NCI-H524 treated with DMSO at 0.1 percent for 48 hours (cell line): ENCODE measurements at regions not wholly inside any gene's neighbourhood (a gene's known extent, or its start where the extent isn't known, plus 50 kb on each side); places are given as distances from the start of the nearest gene placed in this dataset.

Experiments
- DNase-seq: peaks from one replicate; lab custom pipeline; 2025; lab: John Stamatoyannopoulos, UW

DNA sequence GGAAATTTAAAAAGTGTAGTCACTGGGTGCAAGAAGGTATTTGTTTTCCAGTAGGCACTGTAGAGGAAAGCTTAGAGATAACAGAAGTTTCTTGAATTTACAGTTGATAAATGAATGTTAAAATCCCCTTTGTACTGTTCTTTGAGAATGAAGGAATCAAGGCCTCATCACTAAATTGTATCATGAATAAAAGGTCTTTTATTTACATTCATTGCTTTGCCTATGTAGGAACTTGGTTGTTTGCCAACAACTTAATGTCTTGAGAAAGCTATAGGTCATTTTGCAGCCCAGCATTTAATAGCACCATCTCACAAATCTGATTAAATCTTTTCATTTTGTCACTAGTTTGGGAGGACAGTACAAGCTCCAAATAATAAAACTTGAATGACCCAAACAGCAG is 213.9 kb upstream of the ITGA4 start:
- no peak for DNase-seq

- DNase-seq, result no peak
These were observed 206.5 kb upstream of the ITGA4 start for GRCh38 chr2:181250691-181251090.

GRCh38 chr2:181252262-181253148 is 204.7 kb upstream of the ITGA4 start:
- no peak for DNase-seq

DNA sequence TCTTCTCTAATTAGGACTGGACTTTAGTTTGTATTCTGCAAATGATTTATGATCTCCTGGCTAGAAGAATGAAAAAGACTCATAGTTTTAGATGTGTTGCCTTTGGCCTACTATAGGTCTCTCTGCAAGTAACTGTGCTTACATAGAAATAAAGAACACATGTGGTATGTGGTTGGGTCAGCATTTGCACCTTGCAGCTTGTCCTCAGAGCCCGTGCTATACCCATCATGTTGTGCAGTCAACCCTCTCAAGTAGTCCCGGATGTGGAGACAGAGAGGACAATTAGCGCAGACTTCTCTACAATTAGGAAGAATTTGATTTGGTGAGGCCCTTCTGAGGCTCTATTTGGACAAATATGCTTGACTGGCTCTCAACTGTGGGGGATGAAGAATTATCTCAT is 203.7 kb upstream of the ITGA4 start:
- DNase-seq, result no peak

- no peak for DNase-seq
These were observed 201.5 kb upstream of the ITGA4 start for GRCh38 chr2:181255651-181256050.

- peak; percentile 63 for DNase-seq
These were observed 198.5 kb upstream of the ITGA4 start for GRCh38 chr2:181258720-181259119.

GRCh38 chr2:181262782-181263181 is 194.4 kb upstream of the ITGA4 start:
- DNase-seq, result no peak

GRCh38 chr2:181264001-181264400 is 193.2 kb upstream of the ITGA4 start:
- no peak for DNase-seq

GRCh38 chr2:181264441-181264840 is 192.7 kb upstream of the ITGA4 start:
- DNase-seq, result no peak

- DNase-seq, result no peak
These were observed 190.6 kb upstream of the ITGA4 start for GRCh38 chr2:181266614-181267013.

DNA sequence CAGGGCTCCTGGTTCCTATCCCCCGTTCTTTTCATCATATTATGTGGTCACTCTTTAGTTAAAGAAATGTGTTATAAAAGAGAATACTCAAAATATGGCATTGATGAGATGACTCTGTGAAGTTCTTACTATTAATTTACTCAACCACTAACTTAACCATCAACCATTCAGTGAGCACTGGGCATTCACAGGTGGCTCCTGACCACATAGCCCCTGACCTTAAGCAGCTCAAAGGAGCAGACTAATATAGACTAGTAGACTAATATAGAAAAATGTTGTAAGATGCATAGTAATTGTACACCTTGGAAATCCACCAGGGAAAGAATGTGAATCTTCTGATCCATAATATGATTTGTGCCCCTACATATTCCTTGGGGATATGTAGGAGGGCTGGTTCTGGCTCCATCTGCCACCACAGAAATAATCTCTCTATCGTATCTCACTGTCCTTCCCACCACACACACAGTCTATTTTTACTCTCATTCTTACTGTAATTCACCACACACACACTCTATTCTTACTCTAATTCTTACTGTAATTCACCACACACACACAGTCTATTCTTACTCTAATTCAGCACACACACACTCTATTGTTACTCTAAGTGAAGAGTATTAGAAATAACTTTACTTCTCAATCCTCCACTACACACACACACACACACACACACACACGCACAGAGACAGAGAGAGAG is 188.9 kb upstream of the ITGA4 start:
- DNase-seq, result no peak

DNA sequence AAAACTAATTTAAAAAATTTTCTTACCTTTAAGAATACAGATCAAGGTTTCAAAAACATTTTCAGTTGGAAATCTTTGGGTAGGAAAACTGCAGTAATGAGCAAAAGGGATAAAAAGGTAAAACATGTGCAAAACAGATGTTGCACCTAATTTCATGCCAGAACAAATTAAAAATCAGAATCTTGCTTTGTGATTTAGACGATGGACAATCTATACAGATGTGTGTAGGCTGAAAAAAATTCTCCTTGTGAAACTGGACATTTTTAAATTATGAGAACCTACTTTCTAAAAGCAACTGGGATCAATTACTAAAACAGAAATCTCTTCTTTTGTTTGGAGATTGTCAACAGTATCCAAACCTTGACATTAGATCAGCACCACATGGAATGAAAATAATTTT is 183.2 kb upstream of the ITGA4 start:
- DNase-seq, result no peak

GRCh38 chr2:181275643-181276070 is 181.5 kb upstream of the ITGA4 start:
- no peak for DNase-seq

DNA sequence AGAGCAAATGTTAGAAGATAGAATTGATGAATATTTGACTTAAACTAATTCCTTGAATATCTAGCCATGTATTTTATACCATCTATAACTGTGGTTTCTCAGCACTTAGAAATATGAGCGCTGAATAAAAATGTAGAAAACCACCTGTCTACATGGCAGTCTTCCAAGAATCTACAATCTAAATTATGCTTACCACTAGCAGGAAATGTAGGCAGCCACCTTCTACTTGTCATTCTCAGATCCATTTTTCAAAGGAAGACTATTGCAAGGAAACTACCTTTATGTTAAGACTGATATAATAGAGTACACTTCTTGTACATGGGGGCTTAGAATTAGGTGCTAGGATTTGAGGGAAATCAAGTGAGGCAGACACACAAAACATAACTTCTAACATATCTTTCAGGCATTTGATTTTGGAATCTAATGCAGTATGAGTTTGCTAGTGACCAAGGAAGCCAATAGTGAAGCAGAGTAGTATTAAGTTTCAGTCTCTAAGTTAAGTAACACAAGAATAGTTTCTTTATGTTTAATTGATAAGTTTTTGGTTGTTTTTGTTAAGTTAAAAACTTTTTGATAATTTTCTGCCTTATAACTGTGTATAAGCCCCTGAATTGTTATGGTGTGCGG is 175.9 kb upstream of the ITGA4 start:
- peak; percentile 39 for DNase-seq

DNA sequence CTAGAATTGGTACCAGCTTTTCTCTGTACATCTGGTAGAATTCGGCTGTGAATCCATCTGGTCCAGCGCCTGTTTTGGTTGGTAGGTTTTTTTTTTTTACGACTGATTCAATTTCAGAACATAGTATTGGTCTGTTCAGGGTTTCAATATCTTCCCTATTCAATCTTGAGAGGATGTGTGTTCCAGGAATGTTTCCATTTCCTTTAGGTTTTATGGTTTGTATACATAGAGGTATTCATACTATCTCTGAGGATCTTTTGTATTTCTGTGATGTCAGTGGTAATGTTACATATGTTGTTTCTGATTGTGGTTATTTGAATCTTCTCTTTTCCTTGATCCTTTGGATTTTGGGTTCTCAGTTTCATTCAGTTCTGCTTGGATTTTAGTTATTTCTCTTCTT is 172.1 kb upstream of the ITGA4 start:
- no peak for DNase-seq

DNA sequence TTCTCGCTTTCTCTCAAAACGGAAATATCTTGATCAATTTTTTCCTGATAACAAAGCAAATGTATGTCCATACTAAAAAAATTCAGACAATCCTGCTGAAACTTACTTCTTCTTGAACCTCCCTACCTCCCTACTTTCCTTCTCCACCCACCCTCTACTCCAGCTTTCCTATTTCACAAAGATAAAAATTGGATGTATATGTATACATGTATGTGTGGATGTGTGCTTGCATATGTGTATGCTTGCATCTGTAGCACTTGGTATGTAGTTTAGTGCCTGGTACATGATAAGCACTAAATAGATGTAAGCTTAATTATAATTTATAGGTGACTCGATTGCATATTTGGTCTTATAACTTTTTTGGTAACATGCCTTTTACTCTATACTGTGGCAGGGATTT is 167.5 kb upstream of the ITGA4 start:
- no peak for DNase-seq

DNA sequence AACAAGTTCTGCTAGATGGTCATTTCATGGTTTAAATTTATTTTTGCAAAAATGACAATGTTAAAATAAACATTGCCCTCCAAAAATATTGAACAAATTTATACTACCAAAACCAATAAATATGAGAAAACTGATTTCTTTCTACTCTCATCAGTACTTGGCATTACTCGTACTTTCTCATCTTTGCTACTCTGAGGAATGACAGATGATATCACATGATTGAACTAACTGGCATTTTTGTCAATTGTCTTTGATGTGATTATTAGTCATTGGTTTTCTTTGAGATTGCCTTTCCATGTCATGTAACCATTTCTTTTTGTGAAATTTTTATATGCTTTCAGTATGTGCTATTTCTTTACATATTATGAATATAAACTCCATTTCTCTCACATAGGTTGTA is 167.0 kb upstream of the ITGA4 start:
- DNase-seq, result no peak

- DNase-seq, result no peak
These were observed 162.2 kb upstream of the ITGA4 start for GRCh38 chr2:181294979-181295378.

GRCh38 chr2:181300600-181301291 is 156.4 kb upstream of the ITGA4 start:
- no peak for DNase-seq

DNA sequence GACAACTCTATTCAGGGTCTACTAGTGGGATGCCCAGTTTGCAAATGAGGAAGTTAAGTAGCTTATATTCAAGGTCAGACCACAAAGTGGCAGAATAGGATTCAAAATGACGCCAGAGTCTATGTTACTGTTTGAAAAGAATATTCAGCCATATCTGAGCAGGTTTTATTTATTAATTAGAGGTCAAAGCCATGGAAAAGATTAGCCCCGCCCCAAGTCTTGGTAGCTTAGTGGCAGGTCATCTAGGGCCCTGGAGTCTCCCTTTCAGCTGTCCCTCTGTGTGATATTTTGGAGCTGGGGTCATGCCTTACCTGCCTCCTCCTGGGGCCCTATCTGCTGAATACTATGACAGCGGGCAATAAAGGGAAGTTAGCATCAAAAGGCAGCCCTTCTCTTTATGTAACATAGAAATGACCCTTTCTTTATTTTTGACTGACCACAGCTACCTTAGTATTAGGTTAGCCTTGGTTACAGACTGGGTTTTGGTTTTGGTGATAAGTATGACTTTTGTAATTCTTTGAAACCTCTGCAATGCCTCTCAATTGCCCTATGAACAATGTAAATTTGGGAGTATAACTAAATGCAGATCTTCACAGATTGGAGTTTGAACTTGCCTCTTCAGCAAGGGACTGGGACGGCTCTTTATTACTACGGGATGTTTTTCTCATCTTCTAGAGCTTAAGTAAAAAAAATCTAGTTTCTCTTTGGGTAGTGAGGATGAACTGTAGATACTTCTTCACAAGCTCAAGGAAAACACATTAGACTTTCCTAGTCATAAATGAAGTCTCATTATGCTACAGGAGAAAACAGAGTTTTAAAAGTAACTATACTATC is 153.0 kb upstream of the ITGA4 start:
- no peak for DNase-seq

DNA sequence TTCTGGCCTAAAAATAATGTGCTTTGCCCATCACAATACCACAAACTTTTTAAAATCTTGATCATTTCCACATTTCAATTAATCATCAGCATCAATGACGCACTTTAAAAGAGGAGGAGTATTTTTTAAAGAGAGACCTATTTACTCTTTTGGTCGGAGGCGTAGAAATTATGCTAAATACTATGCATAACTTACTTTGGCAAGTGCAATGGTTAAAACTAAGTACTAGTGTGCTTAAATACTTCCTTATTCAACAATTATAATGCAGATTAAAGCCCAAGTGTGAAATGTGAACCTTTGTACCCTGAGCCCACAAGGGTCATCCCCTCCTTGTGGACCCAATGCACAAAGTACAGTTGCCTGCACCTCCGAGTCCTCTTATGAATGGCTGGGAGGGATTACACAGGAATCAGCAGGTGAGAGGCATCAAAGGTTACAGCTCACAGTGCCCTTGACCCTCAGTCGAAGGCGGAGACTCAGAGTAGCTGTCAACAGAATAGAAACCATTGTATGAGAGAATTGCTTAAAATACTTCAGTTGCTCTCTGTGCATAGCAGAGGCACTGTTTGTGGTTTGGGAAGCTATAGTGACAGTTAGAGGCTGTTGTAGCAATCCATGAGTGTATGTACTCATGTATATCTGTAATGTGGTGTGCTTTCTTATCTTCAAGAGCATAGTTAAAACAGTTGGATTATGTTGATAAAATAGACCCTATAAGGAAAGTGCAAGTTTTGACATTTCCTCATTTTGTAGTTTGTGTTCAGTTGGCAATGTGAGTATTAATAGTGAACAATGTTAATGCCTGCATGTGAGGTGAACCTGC is 151.7 kb upstream of the ITGA4 start:
- no peak for DNase-seq
